GM19035 (cell line): ENCODE measurements at regions not wholly inside any gene's neighbourhood (a gene's known extent, or its start where the extent isn't known, plus 50 kb on each side); places are given as distances from the start of the nearest gene placed in this dataset.
A peak's percentile ranks its signal among the peaks of the same experiment; 100 is the strongest.
"Not testable (repeated sequence)": the region's sequence is repeated elsewhere in the genome, so short reads cannot be mapped to it uniquely, and the experiment has no call there.

Experiments
- ATAC-seq: cut with Tn5 transposase; IDR thresholded peaks from one replicate; pipeline ENCODE4 v1.9.1; 2021; ENCODE audit not compliant: unreplicated experiment

GRCh38 chr6:137545073-137545472, 50.9 kb upstream of the OLIG3 start:
- no peak for ATAC-seq

GRCh38 chr6:137547186-137547585, 53.0 kb upstream of the OLIG3 start:
- no peak for ATAC-seq

- ATAC-seq = no peak
Measured at GRCh38 chr6:137547601-137548000, 53.4 kb upstream of the OLIG3 start.

GRCh38 chr6:137549106-137549505, 54.9 kb upstream of the OLIG3 start:
- no peak for ATAC-seq

- ATAC-seq = no peak
Measured at GRCh38 chr6:137550535-137550934, 56.3 kb upstream of the OLIG3 start.

GRCh38 chr6:137552146-137552545, 58.0 kb upstream of the OLIG3 start:
- ATAC-seq = no peak

GRCh38 chr6:137552809-137553208, 58.6 kb upstream of the OLIG3 start:
- no peak for ATAC-seq

GRCh38 chr6:137559521-137560183, 65.5 kb upstream of the OLIG3 start:
- not testable (repeated sequence) for ATAC-seq

GRCh38 chr6:137560184-137560563, 66.0 kb upstream of the OLIG3 start:
- no peak for ATAC-seq

GRCh38 chr6:137568067-137568466, 73.9 kb upstream of the OLIG3 start:
- no peak for ATAC-seq

GRCh38 chr6:137570393-137570792, 76.2 kb upstream of the OLIG3 start:
- no peak for ATAC-seq

- peak; percentile 73 for ATAC-seq
Measured at GRCh38 chr6:137571854-137572253, 77.7 kb upstream of the OLIG3 start.

- no peak for ATAC-seq
Measured at GRCh38 chr6:137573739-137574138, 79.5 kb upstream of the OLIG3 start.

GRCh38 chr6:137579612-137580011, 85.4 kb upstream of the OLIG3 start:
- ATAC-seq = no peak

- no peak for ATAC-seq
Measured at GRCh38 chr6:137581019-137581707, 87.0 kb upstream of the OLIG3 start.

GRCh38 chr6:137583519-137583918, 89.3 kb upstream of the OLIG3 start:
- not testable (repeated sequence) for ATAC-seq

- no peak for ATAC-seq
Measured at GRCh38 chr6:137588472-137588871, 94.3 kb upstream of the OLIG3 start.

GRCh38 chr6:137589067-137589848, 95.1 kb upstream of the OLIG3 start:
- ATAC-seq = peak; percentile 100

GRCh38 chr6:137590684-137591083, 96.5 kb upstream of the OLIG3 start:
- no peak for ATAC-seq

- no peak for ATAC-seq
Measured at GRCh38 chr6:137601471-137601870, 107.3 kb upstream of the OLIG3 start.

- ATAC-seq = no peak
Measured at GRCh38 chr6:137602313-137603197, 108.4 kb upstream of the OLIG3 start.
